Pulmonary artery endothelial cell (primary cell): ENCODE measurements at regions not wholly inside any gene's neighbourhood (a gene's known extent, or its start where the extent isn't known, plus 50 kb on each side); places are given as distances from the start of the nearest gene placed in this dataset.
"Not testable (repeated sequence)": the region's sequence is repeated elsewhere in the genome, so short reads cannot be mapped to it uniquely, and the experiment has no call there.

Experiments
- DNase-seq: peaks from one replicate; pipeline ENCODE4 v3.0.0-alpha.2; 2011; ENCODE audit warnings: low read depth, low spot score

DNA sequence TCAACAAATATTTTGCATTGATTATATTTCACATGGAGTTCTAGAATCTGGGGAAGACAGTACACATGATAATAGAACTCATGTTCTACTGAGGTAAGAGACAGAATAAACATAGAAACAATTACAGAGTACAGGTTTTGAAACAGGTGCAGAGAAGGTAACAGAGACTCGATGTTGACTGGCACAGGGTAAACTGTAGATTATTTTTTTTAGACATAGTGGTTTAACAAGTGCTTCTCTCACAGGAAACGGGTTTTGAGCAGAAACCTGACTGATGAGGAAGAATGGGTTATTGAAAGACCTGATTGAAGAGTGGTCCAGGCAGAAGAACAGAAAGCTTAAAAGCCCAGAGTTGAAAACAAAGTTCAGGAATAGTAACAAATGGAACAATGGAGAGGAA lies 1002.5 kb upstream of the FAM98A start:
- DNase-seq: no peak

DNA sequence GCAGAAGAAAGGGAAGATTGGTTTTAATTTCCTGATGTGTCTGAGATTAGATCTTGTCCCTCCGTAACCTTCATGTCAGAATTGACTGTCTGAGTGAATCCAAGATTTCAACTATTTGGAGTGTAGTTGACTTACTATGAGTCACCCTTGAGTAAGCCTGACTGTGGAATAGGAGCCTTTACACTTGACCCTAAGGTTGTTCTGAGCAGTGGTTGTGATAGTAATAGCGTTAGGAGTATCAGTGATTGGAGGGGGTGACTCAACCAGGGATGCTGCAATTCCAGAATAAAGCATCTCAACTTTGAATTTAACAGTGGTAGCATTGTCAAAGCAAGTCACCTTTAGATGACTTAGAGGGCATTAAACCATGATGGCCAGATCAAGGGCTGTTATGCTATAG lies 979.5 kb upstream of the FAM98A start:
- no peak for DNase-seq

DNA sequence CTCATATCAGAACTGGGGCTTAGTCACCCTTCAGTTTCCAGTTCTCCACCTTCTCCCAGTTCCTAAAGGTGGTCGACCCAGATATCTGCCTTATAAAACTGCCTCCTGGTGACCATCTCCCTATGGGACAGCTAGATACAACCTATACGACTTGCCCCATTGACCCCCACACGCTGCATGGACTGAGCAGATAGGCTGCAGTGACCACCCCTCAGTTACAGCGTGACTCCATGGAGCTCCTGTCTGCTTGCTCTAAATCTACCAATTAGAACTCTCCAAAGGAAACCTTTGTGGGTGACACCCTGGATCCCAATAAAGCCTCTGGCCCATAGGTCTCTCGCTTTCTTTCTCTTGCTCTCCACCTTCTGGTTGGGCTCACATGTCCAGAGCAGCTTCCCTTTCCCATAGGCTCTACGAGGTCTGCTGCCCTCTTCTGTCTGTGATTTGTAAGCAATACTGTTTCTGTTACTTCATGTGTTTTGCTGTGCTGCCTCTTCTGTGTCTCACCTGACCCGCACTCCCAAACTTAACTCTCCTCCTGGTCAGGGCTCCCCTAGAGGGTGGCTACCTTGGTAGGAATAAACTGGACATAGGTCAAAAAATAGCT lies 971.3 kb upstream of the FAM98A start:
- DNase-seq: no peak

DNA sequence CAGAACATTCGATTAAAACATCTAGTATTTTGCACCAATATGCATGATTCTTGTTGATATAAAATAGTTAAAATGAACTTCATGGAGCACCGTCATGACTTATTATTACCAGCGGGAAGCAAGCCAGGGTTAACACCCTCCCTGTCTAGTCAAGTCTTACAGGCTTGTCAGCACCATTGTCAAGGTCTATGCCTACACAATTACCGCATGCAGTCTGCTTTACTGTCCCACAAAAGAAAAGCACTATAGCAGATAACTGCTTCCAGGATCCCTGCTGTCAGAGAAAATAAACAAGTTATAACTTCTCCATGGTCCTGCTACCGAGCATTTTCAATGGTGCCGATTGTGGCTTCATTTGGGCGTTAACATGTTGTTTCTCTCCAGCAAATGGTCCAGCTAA lies 968.0 kb upstream of the FAM98A start:
- no peak for DNase-seq

DNA sequence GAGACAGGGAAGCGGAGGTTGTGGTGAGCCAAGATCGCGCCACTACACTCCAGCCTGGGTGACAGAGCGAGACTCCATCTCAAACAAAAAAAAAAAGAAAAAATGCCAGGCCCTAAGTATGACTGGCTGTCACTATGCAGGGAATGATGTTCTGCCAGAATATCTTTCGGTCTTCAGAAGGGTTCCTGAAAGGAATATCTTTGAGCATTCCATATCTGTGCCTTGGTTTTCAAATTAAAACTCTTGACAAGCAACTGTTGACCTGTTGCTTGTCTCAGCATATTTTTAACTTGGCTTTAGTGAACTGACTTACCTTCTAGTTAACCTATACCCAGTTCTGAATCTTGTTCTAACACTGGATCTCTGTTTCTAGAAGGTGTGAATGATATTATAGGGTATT lies 953.2 kb upstream of the FAM98A start:
- DNase-seq: no peak

DNA sequence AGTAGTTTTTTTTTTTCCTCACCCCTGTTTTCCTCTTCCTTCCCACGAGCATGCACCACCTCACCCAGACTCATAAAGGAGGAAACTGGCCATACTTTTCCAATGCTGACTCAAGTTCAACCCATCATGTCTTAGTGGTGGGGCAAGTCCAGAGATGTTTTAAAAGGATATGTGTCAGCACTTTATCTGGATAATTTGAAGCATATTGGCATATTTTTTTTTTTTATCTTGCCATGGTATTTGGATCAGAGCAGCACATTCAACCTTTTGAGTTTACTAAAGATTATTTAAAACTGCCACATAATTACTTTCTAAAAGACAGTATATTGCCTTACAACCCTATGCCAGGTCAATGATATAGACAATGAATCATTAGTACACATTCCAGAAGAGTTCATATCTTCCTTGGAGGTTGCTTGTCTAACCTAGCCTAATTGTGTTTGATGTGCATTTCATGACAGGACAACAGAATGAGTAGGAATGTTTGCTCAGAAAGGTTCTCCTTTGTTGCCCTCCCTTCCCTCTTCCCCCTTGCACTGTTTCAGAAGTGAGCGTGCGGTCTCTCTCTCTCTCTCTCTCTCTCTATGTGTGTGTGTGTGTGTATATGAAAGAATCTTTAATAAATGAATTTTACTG lies 950.7 kb upstream of the FAM98A start:
- DNase-seq: no peak

DNA sequence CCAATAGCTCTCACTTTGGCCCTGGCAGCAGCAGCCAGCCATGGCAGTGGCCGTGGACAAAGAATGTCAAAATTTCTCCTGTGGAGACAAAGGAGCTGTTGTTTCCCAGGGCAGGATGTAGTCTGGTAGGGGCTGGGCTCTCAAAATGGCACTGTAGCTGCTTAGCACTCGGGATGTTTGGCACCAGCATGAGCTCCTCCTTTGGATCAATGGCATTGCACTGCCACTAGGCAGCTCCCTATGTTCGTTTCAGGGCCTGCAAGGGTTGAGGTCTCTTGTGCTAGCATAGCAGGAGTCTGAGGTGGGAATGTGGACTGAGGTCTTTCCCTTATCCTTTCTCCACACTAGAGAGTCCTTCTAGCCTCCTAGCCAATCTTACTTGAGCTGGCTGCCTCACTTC lies 948.8 kb upstream of the FAM98A start:
- DNase-seq: no peak

DNA sequence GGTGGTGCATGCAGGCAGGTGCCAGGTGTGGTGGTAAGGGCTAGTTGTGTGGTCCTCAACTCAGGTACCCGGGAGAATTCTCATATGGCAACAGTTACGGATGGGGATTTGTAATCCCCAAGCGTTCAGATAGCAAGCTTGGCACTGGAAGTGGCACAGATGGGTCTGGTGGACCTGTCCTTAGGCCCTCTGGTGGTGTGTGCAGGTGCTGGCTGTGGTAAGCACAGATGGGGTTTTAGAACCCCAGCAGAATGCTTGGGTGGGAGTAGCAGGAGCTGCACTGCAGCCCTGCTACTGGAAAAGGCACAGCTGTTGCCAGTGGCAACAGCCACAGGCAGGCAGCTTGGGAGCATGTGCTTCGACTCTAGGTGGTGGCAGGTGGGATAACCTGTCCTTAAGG lies 948.2 kb upstream of the FAM98A start:
- DNase-seq: no peak

DNA sequence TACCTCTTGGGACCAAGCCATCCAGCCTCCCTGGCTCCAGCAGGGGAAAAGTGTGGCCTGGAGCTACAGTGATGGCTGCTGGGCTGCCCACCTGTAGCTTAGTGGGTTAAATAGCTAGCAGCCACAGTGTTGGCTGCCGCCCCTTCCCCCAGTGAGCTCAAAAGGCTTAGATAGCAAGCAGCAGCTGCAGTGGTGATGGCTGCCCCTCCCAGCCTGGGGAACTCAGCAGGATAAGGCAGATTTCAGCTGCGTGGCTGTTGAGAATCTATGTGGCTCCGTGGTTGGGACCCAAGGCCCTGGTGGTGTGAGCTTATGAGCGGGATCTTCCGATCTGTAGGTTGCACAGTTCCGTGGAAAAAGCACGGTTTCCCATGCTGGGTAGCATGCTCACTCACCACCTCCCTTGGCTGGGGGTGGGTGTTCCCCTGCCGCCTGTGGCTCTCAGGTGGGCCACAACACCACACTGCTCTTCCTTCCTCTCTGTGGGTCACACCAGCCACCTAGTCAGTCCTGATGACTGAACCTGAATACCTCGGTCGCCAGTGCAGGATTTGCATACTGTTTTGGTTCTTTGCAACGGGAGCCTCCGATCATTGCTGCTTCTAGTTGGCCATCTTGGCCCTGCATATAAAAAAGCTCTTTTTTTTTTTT lies 946.5 kb upstream of the FAM98A start:
- no peak for DNase-seq

DNA sequence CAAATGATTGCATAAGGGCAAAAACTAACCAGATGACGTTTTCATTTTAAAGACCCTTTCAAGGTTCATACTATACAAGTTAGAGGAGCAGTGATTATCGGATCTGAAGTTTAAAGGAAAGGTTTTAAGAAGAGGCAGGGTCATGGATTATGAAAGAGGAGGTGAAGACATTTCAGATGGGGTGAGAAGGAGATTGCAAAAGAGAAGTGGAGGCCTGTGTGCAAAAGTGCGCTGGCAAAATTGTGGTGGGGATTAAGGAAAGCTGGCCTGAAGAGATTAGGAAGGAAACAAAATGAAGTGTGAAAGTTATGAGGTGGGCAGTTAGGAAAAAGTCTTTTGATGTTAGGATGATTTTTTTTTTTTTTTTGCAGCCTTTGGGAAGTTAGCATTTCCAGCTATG lies 935.7 kb upstream of the FAM98A start:
- no peak for DNase-seq

DNA sequence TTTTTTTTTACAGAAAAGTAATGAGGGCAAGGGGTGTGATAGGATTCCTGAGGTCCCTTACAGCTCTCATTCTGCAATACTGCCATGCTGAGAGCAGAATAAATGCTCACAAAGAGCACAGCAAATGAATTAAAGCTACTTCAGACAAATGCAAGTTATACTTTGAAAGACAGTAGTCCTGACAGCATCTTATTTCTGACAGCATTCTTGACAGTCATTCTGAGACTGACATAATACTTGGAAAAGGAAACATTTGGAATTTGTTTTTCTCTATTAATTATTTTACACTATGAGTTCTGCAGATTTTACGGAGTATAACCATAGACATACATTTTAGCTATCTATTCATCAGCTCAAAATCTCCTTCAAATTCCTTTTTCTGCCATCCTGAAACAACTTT lies 935.2 kb upstream of the FAM98A start:
- no peak for DNase-seq

DNA sequence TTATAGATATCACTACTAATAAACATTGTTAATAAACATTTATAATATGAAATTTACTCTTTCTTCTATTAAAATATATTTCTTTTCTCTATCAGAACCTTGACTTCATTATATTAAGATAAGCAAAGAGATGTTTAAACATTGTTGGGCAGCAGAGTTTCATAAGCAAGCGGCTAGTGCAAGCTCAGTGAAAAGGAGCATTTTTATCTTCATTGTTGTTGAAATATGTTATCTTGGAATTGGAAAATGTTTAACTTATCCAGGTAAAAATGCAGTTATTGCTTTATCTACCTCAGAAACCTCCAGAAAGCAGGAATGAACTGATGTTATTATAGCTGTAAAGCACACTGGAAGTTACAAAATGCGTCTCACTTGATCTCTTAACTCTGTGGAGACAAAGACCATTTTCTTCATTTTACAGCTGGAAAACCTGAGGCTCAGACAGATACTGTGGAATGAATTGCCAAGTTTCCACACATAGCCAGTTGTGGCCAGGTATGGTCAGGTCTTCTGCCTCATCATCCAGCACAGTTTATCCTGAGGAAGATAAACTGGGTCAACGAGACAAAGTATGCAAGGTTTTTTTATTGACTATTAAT lies 934.6 kb upstream of the FAM98A start:
- DNase-seq: no peak

DNA sequence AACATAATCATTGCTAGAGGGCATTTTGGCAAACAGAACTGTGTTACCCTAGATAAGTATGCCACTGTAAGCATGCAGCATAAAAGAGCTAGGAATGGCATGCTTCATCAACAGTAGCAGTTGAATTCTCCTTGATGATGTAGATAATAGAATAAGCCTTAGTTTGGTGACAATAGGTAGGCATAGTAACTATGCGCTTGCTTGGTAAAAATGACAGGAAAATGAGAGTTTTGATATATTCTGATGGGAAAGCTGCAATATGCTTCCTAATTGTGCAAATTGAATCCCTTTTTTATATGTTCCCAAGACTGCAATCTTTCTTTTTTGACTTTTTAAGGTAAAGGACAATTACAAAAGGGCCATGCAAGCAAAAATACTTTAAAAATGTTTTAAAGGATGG lies 930.9 kb upstream of the FAM98A start:
- no peak for DNase-seq

DNA sequence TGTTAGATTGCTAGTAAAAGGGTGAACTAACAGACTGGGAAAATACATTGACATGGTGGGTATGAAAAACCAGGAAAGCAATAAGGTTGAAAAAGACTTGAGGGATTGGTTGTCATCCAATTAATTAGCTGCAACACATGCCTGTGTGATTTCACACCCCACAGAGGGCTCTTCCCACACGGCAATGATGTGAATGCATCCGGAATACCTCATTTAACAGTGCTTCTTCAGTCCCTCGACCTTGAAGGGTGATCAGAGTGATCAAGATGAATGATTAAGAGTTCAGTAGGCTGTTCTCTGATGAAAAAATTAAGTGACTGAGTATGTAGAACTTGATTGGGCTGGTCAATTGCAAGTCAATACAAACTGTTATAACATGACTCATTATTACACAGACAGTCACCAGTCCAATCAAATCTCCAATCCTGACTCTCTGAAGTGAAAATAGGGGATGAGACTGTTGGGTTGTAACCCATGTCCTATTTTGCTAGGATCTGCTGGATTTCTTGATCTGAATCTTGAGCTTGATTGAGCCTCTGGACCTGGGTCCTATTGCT lies 924.9 kb upstream of the FAM98A start:
- no peak for DNase-seq

DNA sequence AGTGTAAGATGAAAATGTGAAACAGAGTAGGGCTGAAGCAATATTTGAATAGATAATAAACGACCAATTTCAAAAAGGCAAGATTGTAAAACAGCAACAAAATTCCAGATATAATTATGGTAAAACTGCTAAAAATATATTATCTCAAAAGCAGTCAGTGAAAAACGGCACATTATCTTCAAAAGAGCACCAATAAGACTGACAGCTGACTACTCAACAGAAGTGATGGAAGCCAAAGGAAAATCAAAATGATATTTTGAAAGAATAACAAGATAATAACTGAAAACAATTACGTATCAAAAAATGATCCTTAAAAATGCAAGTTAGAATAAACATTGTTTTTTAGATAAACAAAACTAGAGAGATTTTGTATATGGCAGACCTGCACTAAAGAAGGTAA lies 920.6 kb upstream of the FAM98A start:
- DNase-seq: no peak

DNA sequence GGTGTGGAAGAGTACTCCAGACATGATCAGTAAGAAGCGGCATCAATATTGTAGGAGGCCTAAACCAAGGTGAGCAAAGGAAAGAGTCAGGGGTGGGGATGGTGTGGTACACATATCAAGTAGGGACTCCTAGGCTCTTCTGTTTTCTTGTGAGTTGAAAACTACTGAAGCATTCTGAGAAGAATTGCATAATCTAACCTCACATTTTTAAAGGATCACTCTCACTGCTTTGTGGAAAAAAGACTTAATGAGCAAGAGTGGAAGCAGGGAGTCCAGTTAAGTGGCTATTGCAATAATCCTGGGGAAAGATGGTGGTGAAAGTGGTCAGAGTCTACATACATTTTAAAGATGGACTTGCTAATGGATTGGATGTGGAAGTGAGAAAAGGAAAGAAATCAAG lies 899.5 kb upstream of the FAM98A start:
- no peak for DNase-seq

DNA sequence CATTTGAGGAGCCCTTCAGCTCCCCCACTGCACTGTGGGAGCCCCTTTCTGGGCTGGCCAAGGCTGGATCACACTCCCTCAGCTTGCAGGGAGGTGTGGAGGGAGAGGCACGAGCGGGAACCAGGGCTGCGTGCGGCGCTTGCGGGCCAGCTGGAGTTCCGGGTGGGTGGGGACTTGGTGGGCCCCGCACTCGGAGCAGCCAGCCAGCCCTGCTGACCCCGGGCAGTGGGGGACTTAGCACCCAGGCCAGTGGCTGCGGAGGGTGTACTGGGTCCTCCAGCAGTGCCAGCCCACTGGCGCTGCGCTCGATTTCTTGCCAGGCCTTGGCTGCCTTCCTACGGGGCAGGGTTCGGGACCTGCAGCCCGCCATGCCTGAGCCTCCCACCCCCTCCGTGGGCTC lies 895.1 kb upstream of the FAM98A start:
- DNase-seq: not testable (repeated sequence)

DNA sequence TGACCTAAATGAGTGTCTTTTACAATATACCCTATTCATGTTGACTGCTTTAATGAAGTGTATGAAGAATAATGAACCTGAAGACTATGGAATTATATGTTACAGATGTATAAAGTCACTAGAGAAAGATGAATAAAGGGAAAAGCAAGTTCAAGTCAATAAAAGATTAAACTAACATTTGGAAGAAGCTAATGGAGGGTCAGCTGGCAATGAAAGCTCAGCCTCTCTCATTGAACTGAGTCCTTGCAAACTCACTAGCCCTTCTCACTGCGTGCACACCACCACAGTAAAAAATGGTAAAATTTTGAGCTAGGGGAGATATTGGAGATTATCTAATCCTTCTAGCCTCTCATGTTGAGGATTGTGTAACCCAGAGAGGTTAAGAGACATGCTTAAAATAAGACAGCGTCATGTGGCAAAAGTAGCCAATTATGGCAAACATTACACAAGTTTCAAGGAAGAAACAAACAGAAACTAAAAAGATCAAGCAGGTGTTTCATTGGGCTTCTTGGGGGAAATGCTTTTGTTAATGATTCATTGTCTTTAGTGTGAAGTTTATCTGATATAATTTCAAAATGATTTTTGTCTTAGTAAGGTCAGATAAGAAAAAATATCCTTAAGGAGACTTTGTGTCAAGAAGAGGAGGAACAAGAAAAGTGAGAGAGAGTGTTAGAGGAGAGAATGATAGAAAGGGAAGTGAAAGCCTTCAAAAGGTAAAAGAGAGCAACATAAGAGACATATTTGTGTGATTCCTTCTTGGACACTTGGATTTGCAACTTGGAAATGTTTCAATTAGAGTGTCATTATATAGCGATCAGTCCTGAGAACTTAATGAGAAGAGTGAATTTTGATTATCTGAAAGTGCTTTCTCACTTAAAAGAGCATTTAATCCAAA lies 893.7 kb upstream of the FAM98A start:
- DNase-seq: no peak

DNA sequence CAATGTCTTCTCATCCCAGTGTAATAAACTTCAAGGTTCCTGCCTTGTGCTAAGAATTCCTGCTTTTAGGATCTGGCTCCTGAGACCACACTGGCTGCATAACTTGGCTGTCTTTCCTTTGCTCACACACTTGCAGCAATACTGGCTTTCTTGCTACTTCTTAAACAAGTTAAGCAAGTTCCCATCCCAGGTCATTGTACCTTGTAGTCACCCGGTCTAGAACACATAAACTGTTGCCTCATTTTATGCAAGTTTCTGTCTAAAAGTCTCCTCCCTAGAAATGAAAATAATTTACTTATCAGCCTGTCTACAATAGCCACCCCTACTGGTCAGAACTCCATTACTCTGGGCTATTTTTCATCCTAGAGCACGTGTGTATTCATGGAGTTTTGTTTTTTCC lies 887.9 kb upstream of the FAM98A start:
- no peak for DNase-seq

DNA sequence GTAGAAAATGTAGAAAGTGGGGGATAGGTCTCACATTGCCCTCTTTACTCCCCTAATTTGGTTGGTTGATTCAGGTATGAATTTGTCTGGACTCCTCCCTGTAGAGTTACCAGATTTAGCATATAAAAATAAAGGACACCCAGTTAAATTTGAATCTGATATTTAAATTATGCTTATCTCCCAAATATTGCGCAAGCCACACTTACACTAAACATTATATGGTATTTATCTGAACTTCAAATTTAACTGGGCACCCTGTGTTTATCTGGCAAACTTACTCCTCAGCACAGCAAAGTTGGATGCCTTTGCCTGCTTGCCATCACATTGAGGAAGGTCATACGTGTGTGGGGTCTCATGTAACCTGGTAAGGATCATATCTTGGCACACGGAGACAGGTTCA lies 882.4 kb upstream of the FAM98A start:
- DNase-seq: no peak

DNA sequence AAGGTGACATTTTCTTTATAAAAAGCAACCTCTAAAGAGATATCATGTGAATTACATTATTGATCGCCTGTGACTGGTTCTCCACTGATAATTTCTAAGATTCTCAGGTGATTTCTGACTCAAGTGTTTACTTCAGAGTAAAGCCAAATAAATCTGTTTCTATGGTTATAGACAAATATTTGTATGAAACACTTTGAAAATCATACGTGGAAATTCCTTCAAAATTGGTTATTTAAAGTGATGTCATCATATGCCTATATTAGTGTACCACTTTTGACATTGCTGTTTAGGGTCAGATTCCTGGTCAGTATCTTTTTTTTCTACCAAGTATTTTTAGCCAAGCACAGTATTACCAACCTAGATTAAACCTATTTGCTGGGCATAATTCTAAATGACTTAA lies 881.3 kb upstream of the FAM98A start:
- no peak for DNase-seq

DNA sequence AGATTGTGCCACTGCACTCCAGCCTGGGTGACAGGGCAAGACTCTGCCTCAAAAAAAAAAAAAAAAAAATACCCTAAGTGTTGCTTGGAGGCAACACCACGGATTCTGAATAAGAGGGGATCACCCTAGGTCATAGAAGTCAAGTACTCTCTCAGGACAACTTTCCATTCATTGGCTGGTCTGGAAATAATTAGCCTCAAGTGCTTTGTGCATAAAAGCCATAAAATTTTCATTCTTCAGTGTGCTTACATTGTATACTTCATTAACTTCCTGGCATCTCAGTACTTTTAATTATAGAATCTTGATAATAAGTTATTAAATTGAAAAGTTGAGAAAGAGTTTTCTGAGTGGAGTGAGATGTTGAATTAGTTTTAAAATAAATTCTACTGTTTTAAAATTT lies 876.1 kb upstream of the FAM98A start:
- no peak for DNase-seq
